SK-N-SH treated with all-trans-retinoic acid at 6 μM for 48 hours (cell line): ENCODE measurements at regions not wholly inside any gene's neighbourhood (a gene's known extent, or its start where the extent isn't known, plus 50 kb on each side); places are given as distances from the start of the nearest gene placed in this dataset.

Experiments
- ATAC-seq: fragments of 200-7000 bp; cut with Tn5 transposase; 3 replicates; pipeline ENCODE4 v1.9.1; 2020; ENCODE audit warnings: mild to moderate bottlenecking, moderate library complexity
- ARNTL ChIP-seq: fragments of 450-650 bp; formaldehyde crosslinking; IDR thresholded peaks from 2 replicates; pipeline ENCODE4 v1.5.0; 2020; ENCODE audit warnings: low read depth, mild to moderate bottlenecking, moderate library complexity, borderline replicate concordance
- BACH2 ChIP-seq: fragments of 250-450 bp; sonication (Bioruptor Pico); IDR thresholded peaks from 2 replicates; pipeline ENCODE4 v1.9.0; 2021; ENCODE audit warnings: mild to moderate bottlenecking, borderline replicate concordance
- CSDC2 ChIP-seq: fragments of 250-450 bp; sonication (Bioruptor Pico); IDR thresholded peaks from 2 replicates; pipeline ENCODE4 v1.5.0; 2020; ENCODE audit warnings: mild to moderate bottlenecking, moderate library complexity
- ESRRG ChIP-seq: fragments of 250-450 bp; sonication (Bioruptor Pico); IDR thresholded peaks from 2 replicates; pipeline ENCODE4 v1.6.1; 2021; ENCODE audit warnings: mild to moderate bottlenecking
- GLIS3 ChIP-seq: fragments of 250-450 bp; sonication (Bioruptor Pico); IDR thresholded peaks from 2 replicates; pipeline ENCODE4 v1.5.0; 2020; ENCODE audit warnings: mild to moderate bottlenecking, moderate library complexity
- ISL1 ChIP-seq: fragments of 250-450 bp; sonication (Bioruptor Pico); IDR thresholded peaks from 2 replicates; pipeline ENCODE4 v2.1.2; 2022; ENCODE audit warnings: mild to moderate bottlenecking, moderate library complexity
- OSR1 ChIP-seq: fragments of 250-450 bp; sonication (Bioruptor Pico); IDR thresholded peaks from 2 replicates; pipeline ENCODE4 v1.8.0; 2022; ENCODE audit warnings: moderate library complexity, mild to moderate bottlenecking, inconsistent platforms
- PATZ1 ChIP-seq: fragments of 250-450 bp; sonication (Bioruptor Pico); IDR thresholded peaks from 2 replicates; pipeline ENCODE4 v1.8.0; 2020; ENCODE audit warnings: mild to moderate bottlenecking, moderate library complexity, borderline replicate concordance
- PPARA ChIP-seq: fragments of 250-450 bp; sonication (Bioruptor Pico); IDR thresholded peaks from 2 replicates; pipeline ENCODE4 v1.5.0; 2020; ENCODE audit warnings: mild to moderate bottlenecking, borderline replicate concordance
- TCF4 ChIP-seq: fragments of 250-450 bp; sonication (Bioruptor Pico); IDR thresholded peaks from 2 replicates; pipeline ENCODE4 v1.8.0; 2021; ENCODE audit warnings: mild to moderate bottlenecking, moderate library complexity, borderline replicate concordance
- TOX ChIP-seq: fragments of 250-450 bp; sonication (Bioruptor Pico); IDR thresholded peaks from 2 replicates; pipeline ENCODE4 v1.8.0; 2021; ENCODE audit warnings: mild to moderate bottlenecking, moderate library complexity, borderline replicate concordance
- ZC3H10 ChIP-seq: fragments of 250-450 bp; sonication (Bioruptor Pico); IDR thresholded peaks from 2 replicates; pipeline ENCODE4 v1.5.1; 2021; ENCODE audit warnings: mild to moderate bottlenecking, moderate library complexity
- ZFP3 ChIP-seq: fragments of 250-450 bp; sonication (Bioruptor Pico); IDR thresholded peaks from 2 replicates; pipeline ENCODE4 v1.5.0; 2020; ENCODE audit warnings: mild to moderate bottlenecking, moderate library complexity
- ZFP30 ChIP-seq: fragments of 450-650 bp; formaldehyde crosslinking; IDR thresholded peaks from 2 replicates; pipeline ENCODE4 v1.5.0; 2022; ENCODE audit warnings: mild to moderate bottlenecking, moderate library complexity
- ZNF565 ChIP-seq: fragments of 450-650 bp; formaldehyde crosslinking; conservative IDR thresholded peaks from 2 replicates; pipeline ENCODE4 v1.5.0; 2020; ENCODE audit warnings: low read depth, mild to moderate bottlenecking, moderate library complexity
- ZNF70 ChIP-seq: fragments of 450-650 bp; formaldehyde crosslinking; IDR thresholded peaks from 2 replicates; pipeline ENCODE4 v1.5.0; 2020; ENCODE audit warnings: mild to moderate bottlenecking, moderate library complexity
- ZNF8 ChIP-seq: fragments of 450-650 bp; formaldehyde crosslinking; IDR thresholded peaks from 2 replicates; pipeline ENCODE4 v1.5.0; 2020; ENCODE audit warnings: mild to moderate bottlenecking, moderate library complexity
- TF ChIP-seq, protein P1 (sequence below): fragments of 250-450 bp; sonication (Bioruptor Pico); IDR thresholded peaks from 2 replicates; pipeline ENCODE4 v1.5.0; 2020; ENCODE audit warnings: mild to moderate bottlenecking, moderate library complexity
- TF ChIP-seq, protein P2 (sequence below): fragments of 250-450 bp; sonication (Bioruptor Pico); IDR thresholded peaks from 2 replicates; pipeline ENCODE4 v1.5.1; 2021; ENCODE audit warnings: mild to moderate bottlenecking, moderate library complexity

- TF ChIP-seq, protein P1, sequence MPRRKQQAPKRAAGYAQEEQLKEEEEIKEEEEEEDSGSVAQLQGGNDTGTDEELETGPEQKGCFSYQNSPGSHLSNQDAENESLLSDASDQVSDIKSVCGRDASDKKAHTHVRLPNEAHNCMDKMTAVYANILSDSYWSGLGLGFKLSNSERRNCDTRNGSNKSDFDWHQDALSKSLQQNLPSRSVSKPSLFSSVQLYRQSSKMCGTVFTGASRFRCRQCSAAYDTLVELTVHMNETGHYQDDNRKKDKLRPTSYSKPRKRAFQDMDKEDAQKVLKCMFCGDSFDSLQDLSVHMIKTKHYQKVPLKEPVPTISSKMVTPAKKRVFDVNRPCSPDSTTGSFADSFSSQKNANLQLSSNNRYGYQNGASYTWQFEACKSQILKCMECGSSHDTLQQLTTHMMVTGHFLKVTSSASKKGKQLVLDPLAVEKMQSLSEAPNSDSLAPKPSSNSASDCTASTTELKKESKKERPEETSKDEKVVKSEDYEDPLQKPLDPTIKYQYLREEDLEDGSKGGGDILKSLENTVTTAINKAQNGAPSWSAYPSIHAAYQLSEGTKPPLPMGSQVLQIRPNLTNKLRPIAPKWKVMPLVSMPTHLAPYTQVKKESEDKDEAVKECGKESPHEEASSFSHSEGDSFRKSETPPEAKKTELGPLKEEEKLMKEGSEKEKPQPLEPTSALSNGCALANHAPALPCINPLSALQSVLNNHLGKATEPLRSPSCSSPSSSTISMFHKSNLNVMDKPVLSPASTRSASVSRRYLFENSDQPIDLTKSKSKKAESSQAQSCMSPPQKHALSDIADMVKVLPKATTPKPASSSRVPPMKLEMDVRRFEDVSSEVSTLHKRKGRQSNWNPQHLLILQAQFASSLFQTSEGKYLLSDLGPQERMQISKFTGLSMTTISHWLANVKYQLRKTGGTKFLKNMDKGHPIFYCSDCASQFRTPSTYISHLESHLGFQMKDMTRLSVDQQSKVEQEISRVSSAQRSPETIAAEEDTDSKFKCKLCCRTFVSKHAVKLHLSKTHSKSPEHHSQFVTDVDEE = no peak
- no peak for TF ChIP-seq ZC3H10 (CRISPR knock-in tag)
- TF ChIP-seq, all 23 proteins: peak for 0
Measured at GRCh38 chr2:237201461-237202287, 116.0 kb downstream of the COPS8 start (continued).

DNA sequence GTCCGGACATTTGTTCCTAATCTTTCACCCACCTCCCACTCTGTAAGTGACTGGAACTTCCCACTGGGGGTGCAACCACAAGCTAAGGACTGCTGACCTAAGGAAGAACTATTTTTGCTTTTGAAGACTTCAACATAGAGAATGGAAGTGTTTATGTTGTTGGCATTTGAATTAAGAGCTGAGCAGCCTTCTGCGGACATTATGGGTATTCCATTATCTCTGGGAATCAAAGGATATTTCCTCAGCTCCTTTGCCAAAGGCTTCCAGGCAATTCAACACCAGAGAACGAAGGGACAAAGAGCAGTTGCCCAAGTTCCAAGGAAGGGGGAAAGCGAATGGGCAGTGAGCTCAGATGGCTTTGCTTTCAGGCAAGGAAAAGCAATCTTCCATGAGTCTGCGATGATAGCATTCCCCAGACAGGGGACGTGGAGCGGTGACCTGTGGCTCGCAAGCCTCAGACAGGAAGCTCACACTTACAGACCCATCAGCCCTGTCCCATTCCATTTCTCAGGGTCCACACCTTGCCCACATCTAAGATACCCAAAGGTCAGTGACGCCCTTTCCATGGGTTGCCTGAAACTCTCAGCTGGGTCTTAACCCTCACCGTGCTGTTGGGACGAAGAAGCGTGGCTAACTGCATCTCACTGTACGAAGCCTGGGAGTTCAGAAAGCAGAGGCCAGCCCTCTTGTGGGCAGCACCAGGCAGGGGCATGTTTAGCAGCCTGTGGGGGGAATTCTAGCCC is 116.8 kb downstream of the COPS8 start:
- ATAC-seq = no peak; the same call in 2 of the 3 replicates
- TF ChIP-seq CSDC2 (CRISPR knock-in tag) (no peak), ZC3H10 (CRISPR knock-in tag) (no peak), TCF4 (CRISPR knock-in tag) (no peak), BACH2 (no peak), ZNF8 (no peak), ZFP3 (CRISPR knock-in tag) (no peak), ISL1 (CRISPR knock-in tag) (no peak), PPARA (CRISPR knock-in tag) (no peak), GLIS3 (CRISPR knock-in tag) (no peak), OSR1 (CRISPR knock-in tag) (no peak), ZNF565 (CRISPR knock-in tag) (no peak)
- TF ChIP-seq, protein P2, sequence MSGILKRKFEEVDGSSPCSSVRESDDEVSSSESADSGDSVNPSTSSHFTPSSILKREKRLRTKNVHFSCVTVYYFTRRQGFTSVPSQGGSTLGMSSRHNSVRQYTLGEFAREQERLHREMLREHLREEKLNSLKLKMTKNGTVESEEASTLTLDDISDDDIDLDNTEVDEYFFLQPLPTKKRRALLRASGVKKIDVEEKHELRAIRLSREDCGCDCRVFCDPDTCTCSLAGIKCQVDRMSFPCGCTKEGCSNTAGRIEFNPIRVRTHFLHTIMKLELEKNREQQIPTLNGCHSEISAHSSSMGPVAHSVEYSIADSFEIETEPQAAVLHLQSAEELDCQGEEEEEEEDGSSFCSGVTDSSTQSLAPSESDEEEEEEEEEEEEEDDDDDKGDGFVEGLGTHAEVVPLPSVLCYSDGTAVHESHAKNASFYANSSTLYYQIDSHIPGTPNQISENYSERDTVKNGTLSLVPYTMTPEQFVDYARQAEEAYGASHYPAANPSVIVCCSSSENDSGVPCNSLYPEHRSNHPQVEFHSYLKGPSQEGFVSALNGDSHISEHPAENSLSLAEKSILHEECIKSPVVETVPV (CRISPR knock-in tag) = no peak
- TF ChIP-seq, protein P1 = no peak

- TF ChIP-seq TCF4 (CRISPR knock-in tag) (no peak), PPARA (CRISPR knock-in tag) (no peak), ISL1 (CRISPR knock-in tag) (no peak), ESRRG (CRISPR knock-in tag) (no peak), ZNF70 (CRISPR knock-in tag) (no peak)
- TF ChIP-seq, all 23 proteins: peak for 0
Measured at GRCh38 chr2:237205043-237205541, 119.4 kb downstream of the COPS8 start.

GRCh38 chr2:237205561-237205971 is 119.9 kb downstream of the COPS8 start:
- ATAC-seq = no peak
- TF ChIP-seq ARNTL (CRISPR knock-in tag) = no peak
- TF ChIP-seq ZFP30 (CRISPR knock-in tag) = no peak
- no peak for TF ChIP-seq BACH2
- no peak for TF ChIP-seq GLIS3 (CRISPR knock-in tag)
- no peak for TF ChIP-seq ZNF565 (CRISPR knock-in tag)
- no peak for TF ChIP-seq PATZ1 (CRISPR knock-in tag)
- no peak for TF ChIP-seq TCF4 (CRISPR knock-in tag)
- no peak for TF ChIP-seq CSDC2 (CRISPR knock-in tag)
- TF ChIP-seq, protein P1 = no peak
- no peak for TF ChIP-seq TOX (CRISPR knock-in tag)
- TF ChIP-seq, protein P2 (CRISPR knock-in tag) = no peak
- no peak for TF ChIP-seq ZNF8
- TF ChIP-seq ZFP3 (CRISPR knock-in tag) = no peak
- no peak for TF ChIP-seq ESRRG (CRISPR knock-in tag)

More at GRCh38 chr2:237205043-237205541, 119.4 kb downstream of the COPS8 start:
- ATAC-seq = no peak
